ENCODE measurements at regions not wholly inside any gene's neighbourhood (a gene's known extent, or its start where the extent isn't known, plus 50 kb on each side); places are given as distances from the start of the nearest gene placed in this dataset.
A peak's percentile ranks its signal among the peaks of the same experiment; 100 is the strongest.

GRCh38 chr4:180225977-180226376 lies 2017.2 kb upstream of the TENM3 start:
- Histone ChIP-seq H3K36me3 (ENCODE audit: control insufficient read depth, insufficient read depth, low read length) (no peaks in the 10 kb centered on the region), H3K27ac (ENCODE audit: low read length) (no peak overlapping the region), H3K27me3 (ENCODE audit: control insufficient read depth, insufficient read depth, low read length) (no peaks in the 10 kb centered on the region), H3K9me3 (replicated peaks; ENCODE audit: control insufficient read depth, low read depth, low read length) (peaks cover 2% of the 10 kb centered on the region), H3K4me3 (ENCODE audit: low read length) (no peak overlapping the region), H3K4me1 (ENCODE audit: control insufficient read depth, insufficient read depth, low read length) (no peaks in the 10 kb centered on the region)
- WGBS (ENCODE audit: insufficient coverage), result no CpG with 5 or more reads among the region's 1 CpG
- DNase-seq, result no peak

GRCh38 chr4:180234730-180235129 lies 2008.5 kb upstream of the TENM3 start:
- no peak overlapping the region for H3K4me3 ChIP-seq (ENCODE audit: low read length)
- no peaks in the 10 kb centered on the region for H3K27me3 ChIP-seq (ENCODE audit: control insufficient read depth, insufficient read depth, low read length)
- DNase-seq, result peak; percentile 1
- no CpG with 5 or more reads among the region's 3 CpGs for WGBS (ENCODE audit: insufficient coverage)
- no peaks in the 10 kb centered on the region for H3K4me1 ChIP-seq (ENCODE audit: control insufficient read depth, insufficient read depth, low read length)
- H3K36me3 ChIP-seq (ENCODE audit: control insufficient read depth, insufficient read depth, low read length), result no peaks in the 10 kb centered on the region
- no peak overlapping the region for H3K27ac ChIP-seq (ENCODE audit: low read length)
- H3K9me3 ChIP-seq (replicated peaks; ENCODE audit: control insufficient read depth, low read depth, low read length), result no peaks in the 10 kb centered on the region

DNA sequence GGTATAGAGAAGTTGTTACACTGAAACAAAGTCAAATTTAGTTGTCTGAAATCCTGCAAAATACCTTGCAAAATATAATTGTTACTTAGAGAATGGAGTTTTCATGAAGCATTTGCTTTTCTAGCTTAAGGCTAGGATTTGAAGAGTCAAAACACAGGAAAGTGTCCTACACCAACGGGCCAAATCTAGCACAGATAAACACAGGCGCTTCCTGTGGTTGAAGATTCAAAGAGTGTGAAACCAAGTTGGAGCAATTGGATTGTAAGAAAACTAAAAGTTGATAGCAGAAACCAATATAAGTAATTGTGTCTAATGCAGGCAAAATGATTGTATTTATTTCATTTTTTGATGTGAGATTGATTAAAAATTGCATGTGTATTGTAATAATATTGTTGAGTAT lies 2002.5 kb upstream of the TENM3 start:
- no peaks in the 10 kb centered on the region for H3K36me3 ChIP-seq (ENCODE audit: control insufficient read depth, insufficient read depth, low read length)
- H3K4me3 ChIP-seq (ENCODE audit: low read length), result no peak overlapping the region
- no CpG with 5 or more reads among the region's 2 CpGs for WGBS (ENCODE audit: insufficient coverage)

GRCh38 chr4:180253419-180253818 lies 1989.8 kb upstream of the TENM3 start:
- Histone ChIP-seq H3K36me3 (ENCODE audit: control insufficient read depth, insufficient read depth, low read length) (no peaks in the 10 kb centered on the region), H3K4me1 (ENCODE audit: control insufficient read depth, insufficient read depth, low read length) (no peaks in the 10 kb centered on the region), H3K9me3 (replicated peaks; ENCODE audit: control insufficient read depth, low read depth, low read length) (no peaks in the 10 kb centered on the region), H3K4me3 (ENCODE audit: low read length) (no peak overlapping the region), H3K27ac (ENCODE audit: low read length) (no peak overlapping the region), H3K27me3 (ENCODE audit: control insufficient read depth, insufficient read depth, low read length) (no peaks in the 10 kb centered on the region)
- no CpG with 5 or more reads among the region's 1 CpG for WGBS (ENCODE audit: insufficient coverage)
- no peak for DNase-seq

More for the DNA sequence above, 2002.5 kb upstream of the TENM3 start:
- DNase-seq, result no peak
- Histone ChIP-seq H3K9me3 (replicated peaks; ENCODE audit: control insufficient read depth, low read depth, low read length) (no peaks in the 10 kb centered on the region), H3K27me3 (ENCODE audit: control insufficient read depth, insufficient read depth, low read length) (no peaks in the 10 kb centered on the region), H3K27ac (ENCODE audit: low read length) (no peak overlapping the region), H3K4me1 (ENCODE audit: control insufficient read depth, insufficient read depth, low read length) (no peaks in the 10 kb centered on the region)

DNA sequence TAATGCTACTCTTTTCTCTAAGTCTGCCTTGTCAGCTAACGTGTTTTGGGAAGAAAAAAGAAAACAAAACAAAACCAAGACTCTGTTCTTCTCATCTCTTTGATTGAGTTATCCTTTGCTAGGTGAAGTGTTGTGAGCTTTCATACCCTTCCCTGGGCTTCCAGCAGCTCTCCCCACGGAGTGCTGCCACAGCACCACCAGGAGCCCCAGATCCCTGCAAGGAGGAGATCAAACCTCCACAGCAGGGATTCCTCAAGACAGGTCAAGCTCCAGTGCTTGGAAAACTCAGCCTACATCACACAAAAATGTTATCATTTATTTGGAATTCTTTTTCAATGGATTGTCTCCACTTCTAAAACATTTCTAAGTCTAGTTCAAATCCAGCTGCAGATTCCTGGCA lies 1981.9 kb upstream of the TENM3 start:
- H3K4me3 ChIP-seq (ENCODE audit: low read length), result no peak overlapping the region
- DNase-seq, result no peak
- 0% methylated on average over 1 of the region's 2 CpGs for WGBS (ENCODE audit: insufficient coverage)
- no peaks in the 10 kb centered on the region for H3K4me1 ChIP-seq (ENCODE audit: control insufficient read depth, insufficient read depth, low read length)
- H3K27me3 ChIP-seq (ENCODE audit: control insufficient read depth, insufficient read depth, low read length), result no peaks in the 10 kb centered on the region
- no peaks in the 10 kb centered on the region for H3K36me3 ChIP-seq (ENCODE audit: control insufficient read depth, insufficient read depth, low read length)
- H3K9me3 ChIP-seq (replicated peaks; ENCODE audit: control insufficient read depth, low read depth, low read length), result no peaks in the 10 kb centered on the region
- no peak overlapping the region for H3K27ac ChIP-seq (ENCODE audit: low read length)

GRCh38 chr4:180280076-180280475 lies 1963.1 kb upstream of the TENM3 start:
- H3K4me1 ChIP-seq (ENCODE audit: control insufficient read depth, insufficient read depth, low read length), result no peaks in the 10 kb centered on the region
- H3K36me3 ChIP-seq (ENCODE audit: control insufficient read depth, insufficient read depth, low read length), result no peaks in the 10 kb centered on the region
- no CpG with 5 or more reads among the region's 3 CpGs for WGBS (ENCODE audit: insufficient coverage)
- no peak overlapping the region for H3K27ac ChIP-seq (ENCODE audit: low read length)
- H3K27me3 ChIP-seq (ENCODE audit: control insufficient read depth, insufficient read depth, low read length), result no peaks in the 10 kb centered on the region
- H3K4me3 ChIP-seq (ENCODE audit: low read length), result no peak overlapping the region
- no peak for DNase-seq
- H3K9me3 ChIP-seq (replicated peaks; ENCODE audit: control insufficient read depth, low read depth, low read length), result no peaks in the 10 kb centered on the region

DNA sequence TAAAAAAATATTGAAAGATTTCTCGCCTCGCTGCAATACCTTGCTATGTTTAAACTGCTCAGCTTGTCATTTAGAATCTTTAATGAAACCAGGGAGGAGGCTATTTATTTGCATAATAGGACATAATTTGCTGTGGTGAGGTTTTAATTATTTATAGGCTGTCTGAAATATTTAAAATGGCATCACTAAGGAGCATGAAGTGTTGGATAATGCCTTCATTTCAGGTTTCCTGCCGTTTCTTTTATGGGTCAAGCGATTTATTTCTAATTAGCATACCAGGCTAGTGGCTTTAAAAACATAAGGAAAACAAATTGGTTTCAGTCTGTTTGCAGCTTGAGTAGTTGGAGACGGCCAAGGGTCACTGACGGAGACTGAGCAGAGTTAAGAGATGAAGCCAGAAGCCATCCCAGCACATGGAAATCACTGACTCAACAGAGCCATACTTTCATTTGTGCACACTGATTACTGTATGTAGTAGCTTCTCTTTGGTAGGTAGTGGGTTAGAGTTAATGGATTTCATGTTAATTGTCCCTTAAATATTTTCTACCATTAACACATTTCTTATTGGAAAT lies 1962.4 kb upstream of the TENM3 start:
- Histone ChIP-seq H3K27me3 (ENCODE audit: control insufficient read depth, insufficient read depth, low read length) (no peaks in the 10 kb centered on the region), H3K4me3 (ENCODE audit: low read length) (no peak overlapping the region), H3K27ac (ENCODE audit: low read length) (no peak overlapping the region), H3K36me3 (ENCODE audit: control insufficient read depth, insufficient read depth, low read length) (no peaks in the 10 kb centered on the region), H3K9me3 (replicated peaks; ENCODE audit: control insufficient read depth, low read depth, low read length) (no peaks in the 10 kb centered on the region), H3K4me1 (ENCODE audit: control insufficient read depth, insufficient read depth, low read length) (no peaks in the 10 kb centered on the region)
- DNase-seq, result peak; percentile 19
- WGBS (ENCODE audit: insufficient coverage), result 53% methylated on average over 4 of the region's 6 CpGs

- WGBS (ENCODE audit: insufficient coverage), result no CpG with 5 or more reads among the region's 3 CpGs
- no peak overlapping the region for H3K4me3 ChIP-seq (ENCODE audit: low read length)
- H3K9me3 ChIP-seq (replicated peaks; ENCODE audit: control insufficient read depth, low read depth, low read length), result no peaks in the 10 kb centered on the region
Measured at GRCh38 chr4:180281724-180282123, 1961.5 kb upstream of the TENM3 start.

DNA sequence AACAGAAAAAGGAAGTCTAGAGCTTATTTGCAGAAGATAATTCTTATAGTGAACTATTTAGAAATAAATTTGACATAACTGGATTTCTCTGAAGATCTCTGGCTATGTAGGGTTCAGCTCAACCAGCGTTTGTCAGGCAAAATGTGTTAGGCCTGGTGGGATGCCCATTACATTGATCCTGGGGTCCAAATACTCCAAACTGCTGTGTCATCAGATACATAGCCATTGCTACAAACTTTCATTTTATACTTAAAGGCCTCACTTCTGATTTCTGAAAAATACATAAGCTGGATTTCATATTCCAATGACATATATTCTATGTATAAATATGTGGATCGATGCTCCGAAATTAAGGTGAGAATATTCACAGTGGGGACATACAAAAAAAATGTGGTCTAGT lies 1958.9 kb upstream of the TENM3 start:
- Histone ChIP-seq H3K4me3 (ENCODE audit: low read length) (no peak overlapping the region), H3K27me3 (ENCODE audit: control insufficient read depth, insufficient read depth, low read length) (no peaks in the 10 kb centered on the region), H3K36me3 (ENCODE audit: control insufficient read depth, insufficient read depth, low read length) (no peaks in the 10 kb centered on the region), H3K27ac (ENCODE audit: low read length) (no peak overlapping the region), H3K4me1 (ENCODE audit: control insufficient read depth, insufficient read depth, low read length) (no peaks in the 10 kb centered on the region), H3K9me3 (replicated peaks; ENCODE audit: control insufficient read depth, low read depth, low read length) (no peaks in the 10 kb centered on the region)
- DNase-seq, result no peak
- 50% methylated on average over 1 of the region's 3 CpGs for WGBS (ENCODE audit: insufficient coverage)

More at GRCh38 chr4:180281724-180282123, 1961.5 kb upstream of the TENM3 start:
- H3K27ac ChIP-seq (ENCODE audit: low read length), result no peak overlapping the region
- no peaks in the 10 kb centered on the region for H3K36me3 ChIP-seq (ENCODE audit: control insufficient read depth, insufficient read depth, low read length)
- no peaks in the 10 kb centered on the region for H3K4me1 ChIP-seq (ENCODE audit: control insufficient read depth, insufficient read depth, low read length)
- DNase-seq, result no peak
- H3K27me3 ChIP-seq (ENCODE audit: control insufficient read depth, insufficient read depth, low read length), result no peaks in the 10 kb centered on the region

GRCh38 chr4:180285796-180286195 lies 1957.4 kb upstream of the TENM3 start:
- Histone ChIP-seq H3K36me3 (ENCODE audit: control insufficient read depth, insufficient read depth, low read length) (no peaks in the 10 kb centered on the region), H3K27ac (ENCODE audit: low read length) (no peak overlapping the region), H3K4me3 (ENCODE audit: low read length) (no peak overlapping the region), H3K9me3 (replicated peaks; ENCODE audit: control insufficient read depth, low read depth, low read length) (no peaks in the 10 kb centered on the region), H3K27me3 (ENCODE audit: control insufficient read depth, insufficient read depth, low read length) (no peaks in the 10 kb centered on the region), H3K4me1 (ENCODE audit: control insufficient read depth, insufficient read depth, low read length) (no peaks in the 10 kb centered on the region)
- WGBS (ENCODE audit: insufficient coverage), result no CpG with 5 or more reads among the region's 1 CpG
- no peak for DNase-seq

- no peaks in the 10 kb centered on the region for H3K27me3 ChIP-seq (ENCODE audit: control insufficient read depth, insufficient read depth, low read length)
- no peak overlapping the region for H3K27ac ChIP-seq (ENCODE audit: low read length)
- no peak overlapping the region for H3K4me3 ChIP-seq (ENCODE audit: low read length)
- DNase-seq, result no peak
- no peaks in the 10 kb centered on the region for H3K9me3 ChIP-seq (replicated peaks; ENCODE audit: control insufficient read depth, low read depth, low read length)
- H3K4me1 ChIP-seq (ENCODE audit: control insufficient read depth, insufficient read depth, low read length), result no peaks in the 10 kb centered on the region
- no CpG with 5 or more reads among the region's 1 CpG for WGBS (ENCODE audit: insufficient coverage)
- H3K36me3 ChIP-seq (ENCODE audit: control insufficient read depth, insufficient read depth, low read length), result no peaks in the 10 kb centered on the region
Measured at GRCh38 chr4:180292339-180292738, 1950.9 kb upstream of the TENM3 start.

Data from muscle of leg (tissue), 3 donors.